ENCODE measurements at regions not wholly inside any gene's neighbourhood (a gene's known extent, or its start where the extent isn't known, plus 50 kb on each side); places are given as distances from the start of the nearest gene placed in this dataset.
"Not testable (repeated sequence)": the region's sequence is repeated elsewhere in the genome, so short reads cannot be mapped to it uniquely, and the experiment has no call there.

- TF ChIP-seq CTCF (IDR thresholded peaks at IDR 0.05; ENCODE audit: low read depth, low read length, missing input control); ZBTB33 (IDR thresholded peaks at IDR 0.05); REST (IDR thresholded peaks at IDR 0.05); FOXA1 (IDR thresholded peaks at IDR 0.05); YY1 (IDR thresholded peaks at IDR 0.05); HNF4A (conservative IDR thresholded peaks at IDR 0.05); SP1 (IDR thresholded peaks at IDR 0.05); ATF3 (IDR thresholded peaks at IDR 0.05); JUND (IDR thresholded peaks at IDR 0.05); GABPA (IDR thresholded peaks at IDR 0.05 in 1 of 2, conservative IDR thresholded peaks at IDR 0.05 in 1 of 2); RAD21 (IDR thresholded peaks at IDR 0.05); EGR1 (IDR thresholded peaks at IDR 0.05; ENCODE audit: low read depth in 2 of 2); MAX (IDR thresholded peaks at IDR 0.05): not testable (repeated sequence)
These were observed 113.4 kb downstream of the XPNPEP1 start for GRCh38 chr10:109809954-109810353.

All from liver (tissue), 3 donors.